ENCODE measurements at regions not wholly inside any gene's neighbourhood (a gene's known extent, or its start where the extent isn't known, plus 50 kb on each side); places are given as distances from the start of the nearest gene placed in this dataset.

- Histone ChIP-seq H2BK120ac (ENCODE audit: insufficient read depth, low read length, poor library complexity) (no peak overlapping the region), H3K79me2 (ENCODE audit: control insufficient read depth, insufficient read depth, low read length, poor library complexity) (no peaks in the 10 kb centered on the region), H3K27ac (ENCODE audit: low read depth, low read length) (no peak overlapping the region), H3K4me2 (ENCODE audit: low read length) (no peak overlapping the region), H3K9me3 (ENCODE audit: insufficient read depth, low read depth, low read length) (no peaks in the 10 kb centered on the region), H3K14ac (ENCODE audit: low read length) (no peak overlapping the region), H2AK5ac (ENCODE audit: low read length) (no peak overlapping the region), H3K36me3 (ENCODE audit: control insufficient read depth in 1 of 2, insufficient read depth in 2 of 2, low read length in 2 of 2) (no peaks in the 10 kb centered on the region), H3K4me1 (ENCODE audit: control insufficient read depth in 1 of 2, insufficient read depth in 2 of 2, low read length in 2 of 2) (no peaks in the 10 kb centered on the region), H2BK12ac (ENCODE audit: low read length) (no peak overlapping the region), H3K27me3 (ENCODE audit: insufficient read depth, low read length) (no peaks in the 10 kb centered on the region), H2BK5ac (ENCODE audit: low read depth, low read length, poor library complexity) (no peak overlapping the region), H4K8ac (ENCODE audit: low read depth, low read length) (no peak overlapping the region), H4K12ac (ENCODE audit: low read depth, low read length) (no peak overlapping the region), H3K9ac (ENCODE audit: low read length) (no peak overlapping the region), H3K18ac (ENCODE audit: low read length) (no peak overlapping the region), H3K4me3 (ENCODE audit: low read depth, low read length) (no peak overlapping the region), H3K79me1 (ENCODE audit: low read length) (no peaks in the 10 kb centered on the region), H4K91ac (ENCODE audit: low read depth, low read length) (no peak overlapping the region), H3K23ac (ENCODE audit: low read length) (no peak overlapping the region), H3K4ac (ENCODE audit: low read depth, low read length) (no peak overlapping the region), H2AFZ (ENCODE audit: insufficient read depth, low read length, poor library complexity) (no peak overlapping the region)
- no CpG with 5 or more reads among the region's 6 CpGs for WGBS (ENCODE audit: extremely low coverage, insufficient coverage, insufficient read length)
- no peak for DNase-seq
Observed at GRCh38 chr10:106255111-106255678, 909.3 kb downstream of the SORCS1 start.

GRCh38 chr10:106254071-106254470, 910.4 kb downstream of the SORCS1 start:
- Histone ChIP-seq H3K79me2 (ENCODE audit: control insufficient read depth, insufficient read depth, low read length, poor library complexity) (no peaks in the 10 kb centered on the region), H2AK5ac (ENCODE audit: low read length) (no peak overlapping the region), H2AFZ (ENCODE audit: insufficient read depth, low read length, poor library complexity) (no peak overlapping the region), H3K18ac (ENCODE audit: low read length) (no peak overlapping the region), H3K4me2 (ENCODE audit: low read length) (no peak overlapping the region), H3K36me3 (ENCODE audit: control insufficient read depth in 1 of 2, insufficient read depth in 2 of 2, low read length in 2 of 2) (no peaks in the 10 kb centered on the region), H2BK5ac (ENCODE audit: low read depth, low read length, poor library complexity) (no peak overlapping the region), H4K91ac (ENCODE audit: low read depth, low read length) (no peak overlapping the region), H4K12ac (ENCODE audit: low read depth, low read length) (no peak overlapping the region), H3K9me3 (ENCODE audit: insufficient read depth, low read depth, low read length) (no peaks in the 10 kb centered on the region), H3K4ac (ENCODE audit: low read depth, low read length) (no peak overlapping the region), H3K14ac (ENCODE audit: low read length) (no peak overlapping the region), H3K23ac (ENCODE audit: low read length) (no peak overlapping the region), H2BK12ac (ENCODE audit: low read length) (no peak overlapping the region), H3K79me1 (ENCODE audit: low read length) (no peaks in the 10 kb centered on the region), H3K4me3 (ENCODE audit: low read depth, low read length) (no peak overlapping the region), H3K27me3 (ENCODE audit: insufficient read depth, low read length) (no peaks in the 10 kb centered on the region), H3K27ac (ENCODE audit: low read depth, low read length) (no peak overlapping the region), H4K8ac (ENCODE audit: low read depth, low read length) (no peak overlapping the region), H2BK120ac (ENCODE audit: insufficient read depth, low read length, poor library complexity) (no peak overlapping the region), H3K9ac (ENCODE audit: low read length) (no peak overlapping the region), H3K4me1 (ENCODE audit: control insufficient read depth in 1 of 2, insufficient read depth in 2 of 2, low read length in 2 of 2) (no peaks in the 10 kb centered on the region)
- no CpG with 5 or more reads among the region's 7 CpGs for WGBS (ENCODE audit: extremely low coverage, insufficient coverage, insufficient read length)
- no peak for DNase-seq

- H2AFZ ChIP-seq (ENCODE audit: insufficient read depth, low read length, poor library complexity), result no peak overlapping the region
- no peak overlapping the region for H3K27ac ChIP-seq (ENCODE audit: low read depth, low read length)
- H2BK12ac ChIP-seq (ENCODE audit: low read length), result no peak overlapping the region
- H2BK120ac ChIP-seq (ENCODE audit: insufficient read depth, low read length, poor library complexity), result no peak overlapping the region
- no peaks in the 10 kb centered on the region for H3K79me2 ChIP-seq (ENCODE audit: control insufficient read depth, insufficient read depth, low read length, poor library complexity)
- no peak overlapping the region for H4K91ac ChIP-seq (ENCODE audit: low read depth, low read length)
- no peak overlapping the region for H3K4ac ChIP-seq (ENCODE audit: low read depth, low read length)
- H3K14ac ChIP-seq (ENCODE audit: low read length), result no peak overlapping the region
- no peak overlapping the region for H3K9ac ChIP-seq (ENCODE audit: low read length)
- H4K12ac ChIP-seq (ENCODE audit: low read depth, low read length), result no peak overlapping the region
- no peak overlapping the region for H3K23ac ChIP-seq (ENCODE audit: low read length)
- H3K18ac ChIP-seq (ENCODE audit: low read length), result no peak overlapping the region
- no peak overlapping the region for H2BK5ac ChIP-seq (ENCODE audit: low read depth, low read length, poor library complexity)
- H4K8ac ChIP-seq (ENCODE audit: low read depth, low read length), result no peak overlapping the region
- no peak for DNase-seq
- no peak overlapping the region for H3K4me2 ChIP-seq (ENCODE audit: low read length)
- H3K4me3 ChIP-seq (ENCODE audit: low read depth, low read length), result no peak overlapping the region
- H3K79me1 ChIP-seq (ENCODE audit: low read length), result no peaks in the 10 kb centered on the region
- H2AK5ac ChIP-seq (ENCODE audit: low read length), result no peak overlapping the region
- H3K9me3 ChIP-seq (ENCODE audit: insufficient read depth, low read depth, low read length), result no peaks in the 10 kb centered on the region
- no peaks in the 10 kb centered on the region for H3K4me1 ChIP-seq (ENCODE audit: control insufficient read depth in 1 of 2, insufficient read depth in 2 of 2, low read length in 2 of 2)
- no peaks in the 10 kb centered on the region for H3K27me3 ChIP-seq (ENCODE audit: insufficient read depth, low read length)
- no peaks in the 10 kb centered on the region for H3K36me3 ChIP-seq (ENCODE audit: control insufficient read depth in 1 of 2, insufficient read depth in 2 of 2, low read length in 2 of 2)
Observed at GRCh38 chr10:106252541-106252940, 912.0 kb downstream of the SORCS1 start.

- Histone ChIP-seq H3K4me1 (ENCODE audit: control insufficient read depth in 1 of 2, insufficient read depth in 2 of 2, low read length in 2 of 2) (no peaks in the 10 kb centered on the region), H3K4me2 (ENCODE audit: low read length) (no peak overlapping the region), H3K9me3 (ENCODE audit: insufficient read depth, low read depth, low read length) (no peaks in the 10 kb centered on the region), H4K12ac (ENCODE audit: low read depth, low read length) (no peak overlapping the region), H2BK12ac (ENCODE audit: low read length) (no peak overlapping the region), H4K91ac (ENCODE audit: low read depth, low read length) (no peak overlapping the region), H3K14ac (ENCODE audit: low read length) (no peak overlapping the region), H3K27me3 (ENCODE audit: insufficient read depth, low read length) (no peaks in the 10 kb centered on the region), H3K36me3 (ENCODE audit: control insufficient read depth in 1 of 2, insufficient read depth in 2 of 2, low read length in 2 of 2) (no peaks in the 10 kb centered on the region), H3K23ac (ENCODE audit: low read length) (no peak overlapping the region), H3K4me3 (ENCODE audit: low read depth, low read length) (no peak overlapping the region), H2AFZ (ENCODE audit: insufficient read depth, low read length, poor library complexity) (no peak overlapping the region), H3K79me2 (ENCODE audit: control insufficient read depth, insufficient read depth, low read length, poor library complexity) (no peaks in the 10 kb centered on the region), H2AK5ac (ENCODE audit: low read length) (no peak overlapping the region), H3K27ac (ENCODE audit: low read depth, low read length) (no peak overlapping the region), H2BK5ac (ENCODE audit: low read depth, low read length, poor library complexity) (no peak overlapping the region), H4K8ac (ENCODE audit: low read depth, low read length) (no peak overlapping the region), H3K4ac (ENCODE audit: low read depth, low read length) (no peak overlapping the region), H3K18ac (ENCODE audit: low read length) (no peak overlapping the region), H2BK120ac (ENCODE audit: insufficient read depth, low read length, poor library complexity) (no peak overlapping the region), H3K79me1 (ENCODE audit: low read length) (no peaks in the 10 kb centered on the region), H3K9ac (ENCODE audit: low read length) (no peak overlapping the region)
- DNase-seq, result no peak
- WGBS (ENCODE audit: extremely low coverage, insufficient coverage, insufficient read length), result no CpG with 5 or more reads among the region's 1 CpG
Observed at GRCh38 chr10:106251573-106251972, 912.9 kb downstream of the SORCS1 start.

Data from trophoblast cell (in vitro differentiated cells and primary cell).